GM11168 (cell line): ENCODE measurements at regions not wholly inside any gene's neighbourhood (a gene's known extent, or its start where the extent isn't known, plus 50 kb on each side); places are given as distances from the start of the nearest gene placed in this dataset.
"Not testable (repeated sequence)": the region's sequence is repeated elsewhere in the genome, so short reads cannot be mapped to it uniquely, and the experiment has no call there.

Experiments
- in situ Hi-C: fragments of 300-500 bp; cut with MboI; formaldehyde crosslinking; loops from one replicate; pipeline ENCODE4 v1.12.0; 2022; ENCODE audit warnings: low sequenced_read_pairs; ENCODE audit not compliant: unreplicated experiment

GRCh38 chr22:23501261-23501619 is 78.8 kb downstream of the IGLL1 start:
- in situ Hi-C loops = no loop called here

- in situ Hi-C loops = no loop called here
Measured at GRCh38 chr22:23500508-23501260, 79.4 kb downstream of the IGLL1 start.

DNA sequence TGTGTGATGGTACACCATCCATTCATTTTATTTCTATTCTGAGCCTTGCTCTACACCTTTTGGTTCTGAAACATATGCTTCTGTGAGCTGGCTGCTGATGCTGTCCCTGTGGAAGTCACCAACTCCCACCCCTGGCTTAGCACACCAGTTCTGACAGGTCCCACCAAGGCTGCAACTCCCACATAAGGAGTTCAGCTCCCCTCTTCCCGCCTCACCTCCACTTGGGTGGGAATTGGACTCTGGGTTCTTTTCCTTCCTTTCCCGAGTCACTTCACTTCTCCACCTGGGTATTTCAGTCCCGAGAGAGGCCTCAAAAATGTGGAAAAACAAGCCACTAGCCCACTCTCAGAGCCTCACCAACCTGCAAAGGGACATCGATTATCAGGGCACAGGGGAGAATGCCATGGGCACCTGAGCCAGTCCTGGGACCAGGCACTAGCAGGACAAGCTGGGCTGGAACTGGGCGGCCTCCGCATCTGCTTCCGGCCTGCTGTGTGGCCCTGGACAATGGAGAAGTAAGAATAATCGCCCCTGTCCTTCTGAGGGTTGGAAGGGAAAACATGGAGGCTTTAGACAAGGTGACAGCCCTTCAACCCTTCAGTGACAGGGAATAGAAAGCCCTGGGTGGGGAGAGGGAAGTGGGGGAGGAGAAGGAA is 80.1 kb downstream of the IGLL1 start:
- in situ Hi-C loops = no loop called here

- in situ Hi-C loops = no loop called here
Measured at GRCh38 chr22:23498811-23499798, 81.0 kb downstream of the IGLL1 start.

GRCh38 chr22:23497889-23498288 is 82.2 kb downstream of the IGLL1 start:
- in situ Hi-C loops = not testable (repeated sequence)

- in situ Hi-C loops = no loop called here
Measured at GRCh38 chr22:23497016-23497885, 82.8 kb downstream of the IGLL1 start.

- in situ Hi-C loops = no loop called here
Measured at GRCh38 chr22:23496445-23496833, 83.7 kb downstream of the IGLL1 start.

DNA sequence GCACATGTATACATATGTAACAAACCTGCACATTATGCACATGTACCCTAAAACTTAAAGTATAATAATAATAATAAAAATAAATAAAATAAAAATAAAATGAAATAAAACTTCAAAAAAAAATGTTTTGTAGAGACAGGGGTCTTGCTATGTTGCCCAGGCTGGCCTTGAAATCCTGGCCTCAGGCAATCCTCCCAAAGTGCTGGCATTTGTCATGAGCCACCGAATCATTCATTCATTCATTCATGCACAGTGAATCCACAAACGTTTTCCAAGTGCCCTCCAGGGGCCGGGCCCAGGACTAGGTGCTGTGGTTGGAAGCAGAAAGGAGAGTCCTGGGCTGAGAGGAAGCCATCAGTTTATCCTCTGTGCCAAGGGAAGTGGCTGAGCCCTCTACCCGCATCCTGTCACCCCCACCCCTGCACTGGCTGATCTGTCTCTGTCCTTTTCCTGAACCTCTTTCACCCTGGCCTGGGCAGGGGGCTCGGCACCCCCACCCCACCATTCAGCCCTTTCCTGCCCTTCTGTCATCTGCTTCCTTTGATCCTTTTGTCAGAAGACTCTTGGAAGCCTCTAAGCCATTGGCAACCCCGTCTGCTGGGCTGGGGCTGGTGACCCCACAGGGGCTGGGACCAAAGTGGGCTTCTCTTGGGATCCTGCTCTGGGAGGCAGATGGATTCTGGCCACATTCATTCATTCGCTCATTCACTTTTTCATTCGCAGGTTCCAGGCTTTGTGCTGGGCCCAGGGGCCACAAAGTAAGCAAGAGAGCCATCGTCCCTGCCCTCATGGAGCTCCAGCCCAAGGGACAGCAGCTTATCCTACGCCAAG is 84.3 kb downstream of the IGLL1 start:
- in situ Hi-C loops = no loop called here

- in situ Hi-C loops = no loop called here
Measured at GRCh38 chr22:23494930-23495266, 85.2 kb downstream of the IGLL1 start.

GRCh38 chr22:23485490-23485889 is 94.6 kb downstream of the IGLL1 start:
- in situ Hi-C loops = no loop called here

GRCh38 chr22:23484651-23485050 is 95.4 kb downstream of the IGLL1 start:
- in situ Hi-C loops = no loop called here

GRCh38 chr22:23481369-23481768 is 98.7 kb downstream of the IGLL1 start:
- in situ Hi-C loops = no loop called here

DNA sequence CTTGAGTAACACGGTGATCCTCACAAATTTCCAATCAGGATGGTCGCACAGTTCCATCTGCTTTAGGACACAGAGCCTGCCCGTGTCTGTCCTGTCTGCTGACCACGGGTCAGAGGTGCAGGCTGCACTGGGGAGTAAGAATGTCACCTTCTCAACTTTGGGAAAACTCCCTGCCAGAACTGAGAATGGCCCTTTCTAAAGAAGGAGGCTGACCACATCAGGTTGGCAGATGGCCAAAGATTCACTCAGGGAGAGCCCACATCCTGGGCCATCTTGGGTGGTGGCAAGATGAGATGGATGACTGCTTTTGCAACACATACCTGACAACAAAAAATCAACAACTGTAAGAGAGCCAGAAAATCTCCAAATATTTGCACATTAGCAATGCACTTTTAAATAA is 101.9 kb downstream of the IGLL1 start:
- in situ Hi-C loops = no loop called here

DNA sequence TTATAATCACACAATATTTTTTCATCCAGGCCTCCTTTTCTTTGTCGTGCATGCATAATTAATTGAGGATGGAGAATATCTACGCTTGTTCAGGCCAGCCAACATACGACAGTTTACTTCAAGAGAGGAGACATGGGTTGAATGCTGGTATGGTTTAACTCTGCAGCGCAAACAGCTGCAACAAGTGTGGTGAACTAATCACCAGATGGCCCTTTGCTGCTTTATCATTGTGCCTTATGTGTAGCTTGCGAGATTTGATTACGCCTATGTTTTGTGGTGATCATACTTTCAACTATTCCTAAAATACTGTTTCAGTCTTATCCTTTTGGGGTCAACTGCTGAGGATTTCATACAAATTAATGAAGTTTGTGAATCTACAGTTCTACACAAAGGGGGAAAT is 105.6 kb downstream of the IGLL1 start:
- in situ Hi-C loops = not testable (repeated sequence)

DNA sequence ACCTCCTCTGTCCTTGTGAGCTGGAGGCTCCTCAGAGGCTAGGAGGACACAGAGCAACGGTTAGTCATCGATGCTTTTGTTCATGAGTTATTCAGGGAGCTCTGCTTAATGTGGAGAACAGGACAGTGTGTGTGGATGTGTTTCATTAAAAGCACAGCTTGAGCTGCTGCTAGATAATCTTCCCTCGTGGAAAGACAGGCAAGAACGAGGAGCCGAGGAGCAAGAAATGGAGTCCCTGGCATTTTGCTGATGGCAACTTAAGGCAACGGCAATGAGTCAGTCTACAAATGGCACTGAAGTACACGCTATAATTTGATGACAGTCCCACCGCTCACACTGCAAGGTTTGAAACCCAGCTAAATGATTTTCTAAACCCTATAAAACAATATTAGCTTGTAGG is 106.2 kb downstream of the IGLL1 start:
- in situ Hi-C loops = no loop called here

DNA sequence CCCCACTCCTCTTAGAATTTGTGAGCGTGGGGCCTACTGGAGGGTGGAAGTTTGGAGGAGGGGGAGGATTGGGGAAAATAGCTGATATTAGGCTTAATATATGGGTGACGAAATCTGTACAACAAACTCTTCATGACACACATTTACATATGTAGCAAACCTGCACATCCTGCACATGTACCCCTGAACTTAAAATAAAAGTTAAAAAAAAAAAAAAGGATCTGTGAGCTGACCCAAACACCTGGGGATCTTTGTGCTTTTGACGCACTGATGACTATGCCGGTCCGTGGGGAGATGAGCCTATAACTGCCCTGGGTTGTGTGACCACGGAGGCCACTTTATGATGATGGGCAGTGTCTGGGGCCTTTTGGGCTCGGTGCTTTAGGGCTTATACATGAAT is 107.7 kb downstream of the IGLL1 start:
- in situ Hi-C loops = not testable (repeated sequence)

DNA sequence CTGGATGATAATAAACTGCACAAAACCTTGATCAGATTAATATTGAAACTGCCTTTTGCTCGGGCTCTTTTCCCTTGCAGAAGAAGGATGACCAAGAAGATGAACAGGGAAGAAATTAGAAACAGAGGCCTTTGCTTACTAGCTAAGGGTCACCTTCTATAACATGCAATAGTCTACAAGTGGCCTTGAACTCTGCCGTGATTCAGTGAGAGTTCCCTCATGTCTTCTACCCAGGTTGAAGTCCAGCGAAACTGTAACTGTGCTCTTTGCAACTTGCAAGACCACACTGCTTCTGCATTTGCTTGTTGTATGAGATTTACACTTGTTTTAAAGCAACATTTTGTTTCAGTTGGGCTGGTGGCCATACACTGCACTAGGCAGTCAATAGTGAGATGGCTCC is 108.4 kb downstream of the IGLL1 start:
- in situ Hi-C loops = no loop called here

DNA sequence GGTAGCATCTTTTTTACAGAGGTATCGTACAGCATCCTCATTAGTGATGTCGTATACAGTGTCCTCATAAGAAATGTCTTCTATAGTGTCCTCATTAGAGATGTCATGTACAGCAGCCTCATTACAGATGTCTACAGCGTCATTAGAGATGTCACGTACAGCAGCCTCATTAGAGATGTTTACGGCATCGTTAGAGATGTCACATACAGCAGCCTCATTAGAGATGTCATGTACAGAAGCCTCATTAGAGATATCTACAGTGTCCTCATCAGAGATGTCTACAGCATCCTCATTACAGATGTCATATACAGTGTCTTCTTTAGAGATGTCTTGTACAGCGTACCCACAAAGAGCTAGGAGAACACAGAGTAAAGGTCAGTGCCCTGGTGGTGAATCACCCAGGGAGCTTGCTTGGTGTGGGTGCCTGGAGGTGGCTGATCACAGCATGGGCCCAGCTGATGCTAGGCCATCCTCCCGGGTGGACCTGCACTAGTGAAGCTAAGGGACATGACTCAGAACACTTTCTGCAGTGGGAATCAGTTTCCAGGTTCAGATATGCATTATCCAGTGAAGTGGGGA is 109.2 kb downstream of the IGLL1 start:
- in situ Hi-C loops = no loop called here

- in situ Hi-C loops = no loop called here
Measured at GRCh38 chr22:23467721-23468294, 112.3 kb downstream of the IGLL1 start.
